CD4-positive, alpha-beta T cell treated with Interleukin-2 at 100 ng/mL for 4 hours (primary cell): ENCODE measurements at regions not wholly inside any gene's neighbourhood (a gene's known extent, or its start where the extent isn't known, plus 50 kb on each side); places are given as distances from the start of the nearest gene placed in this dataset.

Source experiments
- DNase-seq: peaks from one replicate; pipeline ENCODE4 v3.0.0-alpha.2; 2020; ENCODE audit warnings: low spot score

GRCh38 chr14:51515611-51516010, 136.1 kb upstream of the FRMD6 start:
- no peak for DNase-seq

- DNase-seq: no peak
These were observed 134.9 kb upstream of the FRMD6 start for GRCh38 chr14:51516706-51517395.

- DNase-seq: no peak
These were observed 133.4 kb upstream of the FRMD6 start for GRCh38 chr14:51518280-51518679.

GRCh38 chr14:51518711-51519110, 133.0 kb upstream of the FRMD6 start:
- no peak for DNase-seq

GRCh38 chr14:51520087-51520486, 131.6 kb upstream of the FRMD6 start:
- no peak for DNase-seq

GRCh38 chr14:51521764-51522163, 129.9 kb upstream of the FRMD6 start:
- DNase-seq: no peak

- DNase-seq: no peak
These were observed 128.5 kb upstream of the FRMD6 start for GRCh38 chr14:51523243-51523642.

- DNase-seq: no peak
These were observed 126.0 kb upstream of the FRMD6 start for GRCh38 chr14:51525739-51526138.

GRCh38 chr14:51527073-51527472, 124.6 kb upstream of the FRMD6 start:
- DNase-seq: no peak

- DNase-seq: no peak
These were observed 122.0 kb upstream of the FRMD6 start for GRCh38 chr14:51529736-51530135.

GRCh38 chr14:51533160-51533559, 118.5 kb upstream of the FRMD6 start:
- DNase-seq: no peak

- no peak for DNase-seq
These were observed 117.7 kb upstream of the FRMD6 start for GRCh38 chr14:51533872-51534553.

- no peak for DNase-seq
These were observed 117.1 kb upstream of the FRMD6 start for GRCh38 chr14:51534610-51535011.

- DNase-seq: no peak
These were observed 116.2 kb upstream of the FRMD6 start for GRCh38 chr14:51535443-51536044.

- DNase-seq: no peak
These were observed 112.7 kb upstream of the FRMD6 start for GRCh38 chr14:51538973-51539372.

GRCh38 chr14:51539571-51540037, 112.1 kb upstream of the FRMD6 start:
- DNase-seq: no peak

GRCh38 chr14:51540364-51540763, 111.3 kb upstream of the FRMD6 start:
- no peak for DNase-seq

GRCh38 chr14:51544471-51544870, 107.2 kb upstream of the FRMD6 start:
- no peak for DNase-seq

GRCh38 chr14:51544901-51545300, 106.8 kb upstream of the FRMD6 start:
- no peak for DNase-seq

GRCh38 chr14:51545396-51545795, 106.3 kb upstream of the FRMD6 start:
- no peak for DNase-seq

GRCh38 chr14:51546099-51546498, 105.6 kb upstream of the FRMD6 start:
- no peak for DNase-seq

GRCh38 chr14:51546603-51547258, 105.0 kb upstream of the FRMD6 start:
- no peak for DNase-seq

- no peak for DNase-seq
These were observed 104.5 kb upstream of the FRMD6 start for GRCh38 chr14:51547260-51547659.
